Neural progenitor cell (in vitro differentiated cells): ENCODE measurements at regions not wholly inside any gene's neighbourhood (a gene's known extent, or its start where the extent isn't known, plus 50 kb on each side); places are given as distances from the start of the nearest gene placed in this dataset.

ENCODE experiments used
- EZH2 ChIP-seq: fragments of 200-600 bp; sonication (generic); IDR thresholded peaks from 2 replicates; pipeline ENCODE4 v1.6.1; 2017; ENCODE audit warnings: antibody characterized with exemption, mild to moderate bottlenecking, moderate library complexity
- EZH2phosphoT487 ChIP-seq: fragments of 200-600 bp; sonication (generic); IDR thresholded peaks from 2 replicates; pipeline ENCODE4 v1.6.1; 2017; ENCODE audit warnings: antibody characterized with exemption
- TF ChIP-seq, protein P1 (sequence below): fragments of 200-600 bp; sonication (generic); IDR thresholded peaks from 2 replicates; pipeline ENCODE4 v1.5.1; 2017; ENCODE audit warnings: antibody characterized with exemption, mild to moderate bottlenecking

DNA sequence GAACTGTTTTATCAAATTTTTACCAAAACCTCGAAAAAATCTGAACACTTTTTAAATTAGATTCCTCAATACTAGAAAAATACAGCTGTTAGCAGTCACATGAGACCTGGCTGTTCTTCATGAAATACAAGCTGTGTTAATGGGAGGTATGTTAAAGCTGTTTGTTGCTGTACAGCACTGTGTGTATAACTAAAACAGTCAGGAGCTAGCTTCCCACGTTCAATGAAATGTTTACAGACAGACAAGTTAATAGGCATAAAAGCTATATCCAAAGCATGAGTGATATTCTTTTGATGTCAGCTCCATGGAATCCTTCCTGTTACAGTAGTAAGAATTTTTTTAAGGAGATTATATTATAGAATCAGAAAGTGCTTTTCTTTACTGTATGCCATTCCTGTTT is 223.2 kb upstream of the FOXD3 start:
- TF ChIP-seq, protein P1, sequence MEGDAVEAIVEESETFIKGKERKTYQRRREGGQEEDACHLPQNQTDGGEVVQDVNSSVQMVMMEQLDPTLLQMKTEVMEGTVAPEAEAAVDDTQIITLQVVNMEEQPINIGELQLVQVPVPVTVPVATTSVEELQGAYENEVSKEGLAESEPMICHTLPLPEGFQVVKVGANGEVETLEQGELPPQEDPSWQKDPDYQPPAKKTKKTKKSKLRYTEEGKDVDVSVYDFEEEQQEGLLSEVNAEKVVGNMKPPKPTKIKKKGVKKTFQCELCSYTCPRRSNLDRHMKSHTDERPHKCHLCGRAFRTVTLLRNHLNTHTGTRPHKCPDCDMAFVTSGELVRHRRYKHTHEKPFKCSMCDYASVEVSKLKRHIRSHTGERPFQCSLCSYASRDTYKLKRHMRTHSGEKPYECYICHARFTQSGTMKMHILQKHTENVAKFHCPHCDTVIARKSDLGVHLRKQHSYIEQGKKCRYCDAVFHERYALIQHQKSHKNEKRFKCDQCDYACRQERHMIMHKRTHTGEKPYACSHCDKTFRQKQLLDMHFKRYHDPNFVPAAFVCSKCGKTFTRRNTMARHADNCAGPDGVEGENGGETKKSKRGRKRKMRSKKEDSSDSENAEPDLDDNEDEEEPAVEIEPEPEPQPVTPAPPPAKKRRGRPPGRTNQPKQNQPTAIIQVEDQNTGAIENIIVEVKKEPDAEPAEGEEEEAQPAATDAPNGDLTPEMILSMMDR, result no peak
- TF ChIP-seq EZH2 (no peak), EZH2phosphoT487 (no peak)
